ENCODE measurements at regions not wholly inside any gene's neighbourhood (a gene's known extent, or its start where the extent isn't known, plus 50 kb on each side); places are given as distances from the start of the nearest gene placed in this dataset.

DNA sequence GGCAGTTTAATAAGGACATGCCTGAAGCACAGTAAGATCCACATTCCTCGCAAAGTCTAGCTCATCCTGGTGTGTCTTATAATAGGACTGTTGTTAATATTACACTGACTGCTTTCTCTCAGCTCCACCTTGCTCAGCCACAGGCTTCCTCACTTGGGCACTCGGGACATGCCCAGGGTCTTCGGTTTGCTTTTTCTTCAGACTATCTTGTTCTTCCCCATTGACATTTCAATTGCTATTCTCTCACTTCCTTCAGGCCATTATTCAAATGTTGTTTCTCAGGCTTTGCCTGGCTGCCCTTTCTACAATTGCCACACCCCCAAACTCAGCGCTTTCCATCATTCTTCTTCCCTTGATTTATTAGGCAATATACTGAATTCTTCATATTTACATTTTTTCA, 274.8 kb upstream of the RGS17 start:
- no peaks in the 10 kb centered on the region for H3K4me1 ChIP-seq
- H3K27ac Mint-ChIP-seq: no peak overlapping the region
- H3K4me1 Mint-ChIP-seq: peaks cover 3% of the 10 kb centered on the region
- no peak overlapping the region for H3K9ac ChIP-seq
- TF ChIP-seq EZH2 (IDR thresholded peaks at IDR 0.05) (no peak), CTCF (IDR thresholded peaks at IDR 0.05) (no peak), EZH2phosphoT487 (IDR thresholded peaks at IDR 0.05) (no peak)
- no peaks in the 10 kb centered on the region for H4K20me1 ChIP-seq (ENCODE audit: low read depth)
- no peak for DNase-seq (ENCODE audit: low spot score)
- no peaks in the 10 kb centered on the region for H3K9me3 ChIP-seq (ENCODE audit: low read depth)
- no peaks in the 10 kb centered on the region for H3K79me2 ChIP-seq (ENCODE audit: low read depth)
- peaks cover 2% of the 10 kb centered on the region for H3K27me3 Mint-ChIP-seq (ENCODE audit: insufficient read depth, low read depth)
- H3K4me3 ChIP-seq: no peak overlapping the region
- H3F3A ChIP-seq (ENCODE audit: low read depth): no peaks in the 10 kb centered on the region
- no peak overlapping the region for H3K27ac ChIP-seq
- H3K36me3 ChIP-seq: no peaks in the 10 kb centered on the region
- H2AFZ ChIP-seq (replicated peaks): no peak overlapping the region
- H3K4me2 ChIP-seq: no peak overlapping the region
- no peaks in the 10 kb centered on the region for H3K9me3 Mint-ChIP-seq
- H3K27me3 ChIP-seq: no peaks in the 10 kb centered on the region
- no peak overlapping the region for H3K4me3 Mint-ChIP-seq
- no peaks in the 10 kb centered on the region for H3K36me3 Mint-ChIP-seq

DNA sequence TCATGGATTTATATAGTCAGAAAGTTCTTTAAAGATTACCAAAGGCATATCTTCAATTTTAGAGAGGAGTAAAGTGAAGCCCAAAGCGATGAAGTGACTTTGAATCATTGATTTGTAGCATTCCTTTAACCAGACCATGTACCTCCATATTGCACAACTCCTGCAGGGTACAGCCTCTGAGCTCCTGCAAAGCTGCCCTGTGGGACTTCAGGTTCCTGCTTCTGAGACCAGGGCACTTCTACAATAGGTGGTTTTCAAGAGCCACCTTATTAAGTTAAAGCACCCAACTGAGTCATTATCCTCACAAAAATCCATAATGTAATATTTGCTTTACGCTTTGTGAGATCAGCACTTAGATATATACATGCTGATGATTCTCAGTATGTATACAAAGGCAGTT, 270.7 kb upstream of the RGS17 start:
- Histone ChIP-seq H3K9me3 (ENCODE audit: low read depth) (no peaks in the 10 kb centered on the region), H3K4me3 (no peak overlapping the region), H3K4me1 (no peaks in the 10 kb centered on the region), H2AFZ (replicated peaks) (peak overlapping the region; percentile 37), H3F3A (ENCODE audit: low read depth) (no peaks in the 10 kb centered on the region), H3K9ac (no peak overlapping the region), H3K27me3 (no peaks in the 10 kb centered on the region), H3K27ac (no peak overlapping the region), H4K20me1 (ENCODE audit: low read depth) (no peaks in the 10 kb centered on the region), H3K79me2 (ENCODE audit: low read depth) (no peaks in the 10 kb centered on the region), H3K36me3 (no peaks in the 10 kb centered on the region), H3K4me2 (no peak overlapping the region)
- TF ChIP-seq EZH2 (IDR thresholded peaks at IDR 0.05): no peak
- TF ChIP-seq EZH2phosphoT487 (IDR thresholded peaks at IDR 0.05): no peak
- no peak for TF ChIP-seq CTCF (IDR thresholded peaks at IDR 0.05)
- no peaks in the 10 kb centered on the region for H3K4me1 Mint-ChIP-seq
- DNase-seq (ENCODE audit: low spot score): no peak
- no peak overlapping the region for H3K27ac Mint-ChIP-seq
- H3K27me3 Mint-ChIP-seq (ENCODE audit: insufficient read depth, low read depth): peaks cover 2% of the 10 kb centered on the region
- H3K4me3 Mint-ChIP-seq: no peak overlapping the region
- H3K9me3 Mint-ChIP-seq: peaks cover 2% of the 10 kb centered on the region
- H3K36me3 Mint-ChIP-seq: no peaks in the 10 kb centered on the region

DNA sequence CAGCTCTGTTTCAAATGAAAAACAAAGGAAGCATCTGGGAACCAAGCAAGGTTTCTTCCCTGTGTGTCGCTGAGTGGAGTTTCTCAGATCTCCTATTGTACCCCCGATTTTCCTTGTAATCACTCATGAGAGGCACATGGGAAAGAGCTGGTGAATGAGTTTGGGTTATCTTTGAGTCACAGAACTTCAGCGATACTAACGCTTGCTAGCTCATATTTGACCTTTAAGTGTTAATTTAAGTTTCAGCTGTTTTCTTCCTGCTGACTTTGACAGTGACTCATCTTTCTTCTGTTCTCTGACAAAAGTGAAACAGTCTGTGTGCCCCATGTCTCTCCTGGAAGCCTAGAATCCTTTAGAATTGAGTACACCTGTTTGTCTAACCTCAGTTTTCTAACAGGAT, 261.1 kb upstream of the RGS17 start:
- Histone ChIP-seq H3K27ac (no peak overlapping the region), H3K79me2 (ENCODE audit: low read depth) (no peaks in the 10 kb centered on the region), H3K4me2 (no peak overlapping the region), H4K20me1 (ENCODE audit: low read depth) (no peaks in the 10 kb centered on the region), H3K27me3 (no peaks in the 10 kb centered on the region), H3F3A (ENCODE audit: low read depth) (no peaks in the 10 kb centered on the region), H3K9ac (no peak overlapping the region), H2AFZ (replicated peaks) (peak overlapping the region; percentile 0), H3K36me3 (no peaks in the 10 kb centered on the region), H3K9me3 (ENCODE audit: low read depth) (no peaks in the 10 kb centered on the region), H3K4me1 (peaks cover 8% of the 10 kb centered on the region), H3K4me3 (no peak overlapping the region)
- Mint-ChIP-seq H3K36me3 (no peaks in the 10 kb centered on the region), H3K4me3 (no peak overlapping the region), H3K4me1 (no peaks in the 10 kb centered on the region), H3K27me3 (ENCODE audit: insufficient read depth, low read depth) (no peaks in the 10 kb centered on the region), H3K27ac (no peak overlapping the region), H3K9me3 (peaks cover 4% of the 10 kb centered on the region)
- peak; percentile 28 for DNase-seq (ENCODE audit: low spot score)
- TF ChIP-seq EZH2 (IDR thresholded peaks at IDR 0.05) (no peak), CTCF (IDR thresholded peaks at IDR 0.05) (no peak), EZH2phosphoT487 (IDR thresholded peaks at IDR 0.05) (no peak)

- Mint-ChIP-seq H3K9me3 (no peaks in the 10 kb centered on the region), H3K36me3 (no peaks in the 10 kb centered on the region), H3K27me3 (ENCODE audit: insufficient read depth, low read depth) (no peaks in the 10 kb centered on the region), H3K27ac (no peak overlapping the region), H3K4me1 (no peaks in the 10 kb centered on the region), H3K4me3 (no peak overlapping the region)
- H3K4me3 ChIP-seq: no peak overlapping the region
- no peak for DNase-seq (ENCODE audit: low spot score)
- no peak overlapping the region for H2AFZ ChIP-seq (replicated peaks)
- H3K27ac ChIP-seq: no peak overlapping the region
- no peaks in the 10 kb centered on the region for H3K9me3 ChIP-seq (ENCODE audit: low read depth)
- TF ChIP-seq EZH2 (IDR thresholded peaks at IDR 0.05) (no peak), EZH2phosphoT487 (IDR thresholded peaks at IDR 0.05) (no peak), CTCF (IDR thresholded peaks at IDR 0.05) (no peak)
- no peaks in the 10 kb centered on the region for H4K20me1 ChIP-seq (ENCODE audit: low read depth)
- H3K79me2 ChIP-seq (ENCODE audit: low read depth): no peaks in the 10 kb centered on the region
- no peak overlapping the region for H3K9ac ChIP-seq
- no peaks in the 10 kb centered on the region for H3K4me1 ChIP-seq
- H3K4me2 ChIP-seq: no peak overlapping the region
- H3F3A ChIP-seq (ENCODE audit: low read depth): no peaks in the 10 kb centered on the region
- H3K27me3 ChIP-seq: no peaks in the 10 kb centered on the region
- no peaks in the 10 kb centered on the region for H3K36me3 ChIP-seq
Measured at GRCh38 chr6:153373869-153374268, 242.8 kb upstream of the RGS17 start.

Data from neural progenitor cell (in vitro differentiated cells).